HG02798 (cell line): ENCODE measurements at regions not wholly inside any gene's neighbourhood (a gene's known extent, or its start where the extent isn't known, plus 50 kb on each side); places are given as distances from the start of the nearest gene placed in this dataset.
A peak's percentile ranks its signal among the peaks of the same experiment; 100 is the strongest.
"Not testable (repeated sequence)": the region's sequence is repeated elsewhere in the genome, so short reads cannot be mapped to it uniquely, and the experiment has no call there.

Experiments used
- ATAC-seq: cut with Tn5 transposase; IDR thresholded peaks from one replicate; pipeline ENCODE4 v1.9.1; 2021; ENCODE audit warnings: mild to moderate bottlenecking; ENCODE audit not compliant: unreplicated experiment, poor library complexity

DNA sequence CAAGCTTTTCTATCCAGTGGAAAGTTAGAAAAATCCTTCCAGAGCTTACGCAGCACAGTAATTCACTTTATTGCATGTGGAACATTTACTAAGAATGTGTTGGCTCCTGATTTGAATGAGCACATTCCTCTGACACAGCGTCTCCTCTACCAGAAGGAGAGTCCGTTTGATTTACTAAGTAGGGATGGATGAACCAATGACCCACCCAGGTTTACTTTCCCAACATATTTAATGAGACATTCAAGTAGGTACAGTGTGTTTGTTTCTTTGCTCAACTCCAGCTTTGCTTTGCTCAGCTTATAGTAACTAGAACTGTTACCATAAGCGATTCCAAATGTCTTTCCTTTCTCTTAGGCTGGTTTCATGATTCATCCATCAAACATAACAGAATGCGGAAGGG, 161.7 kb downstream of the SMARCA1 start:
- no peak for ATAC-seq

DNA sequence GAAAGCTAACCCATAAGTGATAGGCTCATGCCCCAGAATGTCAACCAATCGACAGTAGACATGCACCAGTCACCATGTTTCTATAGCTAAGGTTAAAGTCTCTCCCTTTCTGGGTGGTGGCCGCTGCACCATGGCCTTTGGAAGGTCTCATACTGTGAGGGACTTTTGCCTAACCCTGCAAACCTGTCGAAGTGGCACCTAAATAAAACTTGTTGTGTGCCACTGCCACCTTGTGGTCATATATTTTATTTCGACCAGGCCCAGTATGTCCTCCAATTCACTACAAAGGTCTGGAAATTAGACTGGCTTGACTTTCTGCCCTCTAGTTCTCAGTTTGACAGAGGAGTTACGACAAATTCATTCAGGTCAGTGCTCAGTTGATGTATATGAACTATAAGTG, 163.1 kb downstream of the SMARCA1 start:
- ATAC-seq = peak; percentile 81

DNA sequence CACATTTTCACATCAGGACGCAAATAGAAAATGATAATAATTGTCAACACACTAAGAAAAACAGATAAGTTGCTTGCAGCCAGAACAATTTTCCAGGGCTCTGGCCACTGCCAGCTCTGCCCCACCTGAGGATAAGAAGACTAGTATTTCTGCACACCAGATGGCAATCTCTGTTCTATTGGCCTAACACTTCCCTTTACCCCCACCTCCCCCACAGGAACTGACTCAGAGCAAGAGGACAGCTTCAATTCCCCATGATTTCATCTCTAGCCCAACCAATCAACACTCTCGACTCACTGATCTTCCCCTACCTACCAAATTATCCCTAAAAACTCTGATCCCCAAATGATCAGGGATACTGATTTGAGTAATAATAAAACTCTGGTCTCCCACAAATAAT, 164.0 kb downstream of the SMARCA1 start:
- no peak for ATAC-seq

DNA sequence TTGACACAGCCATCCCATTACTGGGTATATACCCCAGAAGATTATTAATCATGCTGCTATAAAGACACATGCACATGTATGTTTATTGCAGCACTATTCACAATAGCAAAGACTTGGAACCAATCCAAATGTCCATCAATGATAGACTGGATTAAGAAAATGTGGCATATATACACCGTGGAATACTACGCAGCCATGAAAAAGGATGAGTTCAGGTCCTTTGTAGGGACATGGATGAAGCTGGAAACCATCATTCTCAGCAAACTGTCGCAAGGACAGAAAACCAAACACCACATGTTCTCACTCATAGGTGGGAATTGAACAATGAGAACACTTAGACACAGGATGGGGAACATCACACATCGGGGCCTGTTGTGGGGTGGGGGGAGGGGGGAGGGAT, 165.9 kb downstream of the SMARCA1 start:
- ATAC-seq = not testable (repeated sequence)

DNA sequence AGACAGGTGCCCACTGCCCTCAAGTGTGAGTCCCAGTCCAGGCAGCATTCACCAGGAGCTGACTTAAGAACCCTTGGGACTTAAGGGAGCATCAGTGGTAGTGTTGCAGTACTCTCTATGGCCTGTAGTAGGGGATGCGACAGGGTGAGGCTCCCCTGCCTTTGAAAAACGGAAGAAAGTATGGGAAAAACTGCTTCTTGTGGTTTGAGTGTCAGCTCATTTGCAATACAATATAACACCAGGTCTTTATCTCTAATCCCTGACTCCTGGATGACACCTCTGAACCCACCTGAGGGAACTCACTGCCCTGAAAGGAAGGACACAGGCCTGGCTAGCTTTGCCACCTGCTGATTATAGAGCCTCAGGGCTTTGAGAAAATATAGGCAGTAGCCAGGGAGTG, 176.0 kb downstream of the SMARCA1 start:
- no peak for ATAC-seq

DNA sequence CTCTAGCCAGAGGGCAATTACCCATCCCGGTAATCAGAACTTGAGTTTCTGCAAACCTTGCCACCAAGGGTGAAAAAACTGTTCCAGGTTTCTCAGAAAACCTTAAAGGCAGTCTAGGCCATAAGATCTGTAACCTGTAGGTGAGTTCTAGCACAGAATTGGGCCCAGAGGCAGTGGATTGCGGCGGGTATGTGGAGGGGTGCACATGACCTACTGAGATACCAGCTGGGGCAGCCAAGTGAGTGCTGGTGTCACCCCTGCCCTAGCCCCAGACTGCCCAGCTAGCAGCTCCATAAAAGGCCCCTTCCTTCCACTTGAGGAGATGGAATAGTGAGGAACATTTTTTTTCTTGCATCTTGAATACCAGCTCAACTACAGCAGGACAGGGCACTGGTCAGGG, 176.7 kb downstream of the SMARCA1 start:
- ATAC-seq = no peak

DNA sequence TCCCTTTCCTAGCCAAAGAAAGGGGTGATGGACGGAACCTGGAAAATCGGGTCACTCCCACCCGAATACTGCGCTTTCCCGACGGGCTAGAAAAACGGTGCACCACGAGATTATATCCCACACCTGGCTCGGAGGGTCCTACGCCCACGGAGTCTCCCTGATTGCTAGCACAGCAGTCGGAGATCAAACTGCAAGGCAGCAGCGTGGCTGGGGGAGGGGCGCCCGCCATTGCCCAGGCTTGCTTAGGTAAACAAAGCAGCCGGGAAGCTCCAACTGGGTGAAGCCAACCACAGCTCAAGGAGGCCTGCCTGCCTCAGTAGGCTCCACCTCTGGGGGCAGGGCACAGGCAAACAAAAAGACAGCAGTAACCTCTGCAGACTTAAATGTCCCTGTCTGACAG, 186.0 kb downstream of the SMARCA1 start:
- not testable (repeated sequence) for ATAC-seq

DNA sequence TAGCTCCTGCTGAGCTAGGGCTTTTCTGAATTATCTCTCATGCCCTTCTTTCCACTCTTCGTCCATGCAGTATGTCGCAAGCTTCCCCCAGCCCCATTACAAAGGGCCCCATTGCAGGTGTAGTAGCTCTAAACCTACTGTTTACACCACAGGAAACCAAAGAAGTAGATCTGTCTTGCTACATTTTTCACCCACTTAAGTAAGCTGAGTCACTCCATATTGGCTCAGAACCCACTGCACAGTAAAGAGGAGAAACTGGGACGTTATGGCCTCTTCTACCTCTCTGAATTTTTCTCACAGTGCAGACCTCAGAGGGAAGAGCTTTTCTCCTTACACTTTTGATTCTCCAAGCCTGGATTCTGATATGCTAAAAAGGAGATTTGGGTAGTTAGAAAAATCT, 200.2 kb downstream of the SMARCA1 start:
- no peak for ATAC-seq

DNA sequence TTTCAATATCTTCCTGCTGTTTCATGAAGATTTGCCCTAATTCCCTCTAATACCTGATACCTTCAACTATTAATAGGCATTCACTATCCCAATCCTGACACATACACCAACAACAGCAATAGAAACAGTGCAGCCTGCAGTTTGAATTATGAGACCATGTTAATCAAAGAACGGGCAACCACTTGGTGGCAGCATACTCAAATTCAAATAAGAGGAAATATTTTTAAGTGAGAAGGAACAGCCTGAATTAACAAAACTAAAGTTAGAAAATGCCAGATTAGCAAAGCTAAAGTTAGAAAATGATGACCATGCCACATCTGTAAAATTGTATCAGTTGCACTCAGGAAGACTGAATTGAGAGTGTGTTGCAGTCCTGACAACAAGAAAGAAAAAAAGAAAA, 204.9 kb downstream of the SMARCA1 start:
- ATAC-seq = no peak

DNA sequence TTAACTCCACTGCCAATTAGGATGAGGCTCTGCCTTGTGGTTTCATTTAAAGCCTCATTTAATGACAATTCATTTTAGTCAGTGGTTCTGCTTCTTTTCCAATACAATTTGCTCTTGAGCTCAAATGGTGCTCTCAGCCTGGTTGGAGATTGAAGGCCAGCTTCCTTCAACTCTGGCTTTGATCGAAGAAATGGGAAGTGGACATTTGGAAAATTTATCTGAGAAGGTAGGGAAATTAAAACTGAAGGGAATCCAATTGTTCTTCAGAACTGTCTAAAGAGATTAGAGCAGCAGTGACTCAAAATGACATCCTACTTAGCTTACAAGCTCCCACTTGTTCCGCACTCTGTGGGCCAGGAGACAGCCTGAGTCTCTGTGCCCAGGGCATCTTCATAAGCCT, 206.8 kb downstream of the SMARCA1 start:
- ATAC-seq = no peak

DNA sequence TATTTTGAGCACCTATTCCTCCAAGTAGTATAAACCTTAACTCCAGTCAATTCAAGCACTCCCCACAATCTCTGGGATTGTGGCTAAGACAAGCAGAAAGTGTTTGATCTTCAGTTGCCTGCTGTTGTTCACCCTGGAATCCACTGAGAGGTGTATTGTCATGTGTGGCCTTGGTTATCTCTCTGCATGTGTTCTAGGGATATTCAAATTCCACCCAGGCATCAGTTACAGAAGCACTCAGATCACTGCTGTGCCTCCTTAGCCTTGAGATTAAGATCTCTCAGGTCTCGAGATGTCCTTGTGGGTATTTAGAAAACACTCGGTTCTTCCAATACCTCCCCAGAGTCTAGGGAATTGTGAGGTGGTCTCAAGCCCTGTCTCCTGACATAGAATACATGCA, 213.3 kb downstream of the SMARCA1 start:
- ATAC-seq = no peak

DNA sequence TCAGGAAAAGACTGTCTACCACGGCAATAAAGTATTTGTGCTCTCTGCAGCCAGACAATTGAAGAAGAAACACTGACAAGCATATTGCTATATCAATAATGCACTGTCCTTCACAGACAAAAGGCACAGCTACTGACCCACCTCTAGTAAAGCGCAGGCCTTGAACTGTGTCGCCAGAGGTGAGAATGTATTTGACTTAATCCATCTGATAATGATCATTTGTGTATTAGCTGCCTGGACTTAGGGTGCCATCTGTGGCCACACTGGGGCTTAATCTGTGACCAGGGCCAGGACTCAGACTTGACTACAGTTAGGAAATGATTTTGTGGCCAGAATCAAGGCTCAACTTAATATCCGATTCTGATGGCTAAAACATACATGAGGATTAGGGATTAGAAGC, 260.4 kb downstream of the SMARCA1 start:
- no peak for ATAC-seq

DNA sequence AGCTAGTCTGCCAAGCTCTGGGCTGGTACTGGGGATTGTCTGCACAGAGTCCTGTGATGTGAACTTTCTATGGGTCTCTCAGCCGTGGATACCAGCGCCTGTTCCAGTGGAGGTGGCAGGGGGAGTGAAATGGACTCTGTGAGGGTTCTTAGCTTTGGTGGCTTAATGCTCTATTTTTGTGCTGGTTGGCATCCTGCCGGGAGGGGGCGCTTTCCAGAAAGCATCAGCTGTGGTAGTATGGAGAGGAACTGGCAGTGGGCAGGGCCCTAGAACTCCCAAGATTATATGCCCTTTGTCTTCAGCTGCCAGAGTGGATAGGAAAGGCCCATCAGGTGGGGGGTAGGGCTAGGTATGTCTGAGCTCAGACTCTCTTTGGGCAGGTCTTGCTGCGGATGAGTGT, 267.8 kb downstream of the SMARCA1 start:
- ATAC-seq = not testable (repeated sequence)

DNA sequence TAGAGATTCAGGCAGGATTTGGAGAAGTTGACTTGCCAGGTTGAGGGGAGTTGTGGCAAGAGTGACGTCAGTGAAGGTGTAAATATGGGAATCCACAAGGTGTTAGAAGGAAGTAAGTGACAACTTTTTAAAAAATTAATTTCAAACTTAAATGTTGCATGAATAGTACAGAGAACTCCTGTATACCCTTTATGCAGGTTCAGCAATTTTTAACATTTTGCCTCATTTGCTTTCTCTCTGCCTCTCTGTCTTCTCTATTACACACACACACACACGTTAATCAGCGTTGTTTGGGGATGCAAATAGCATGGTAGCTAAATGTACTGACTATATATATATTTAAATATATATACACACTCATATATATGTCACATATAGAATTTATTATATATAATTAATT, 273.7 kb downstream of the SMARCA1 start:
- ATAC-seq = no peak

DNA sequence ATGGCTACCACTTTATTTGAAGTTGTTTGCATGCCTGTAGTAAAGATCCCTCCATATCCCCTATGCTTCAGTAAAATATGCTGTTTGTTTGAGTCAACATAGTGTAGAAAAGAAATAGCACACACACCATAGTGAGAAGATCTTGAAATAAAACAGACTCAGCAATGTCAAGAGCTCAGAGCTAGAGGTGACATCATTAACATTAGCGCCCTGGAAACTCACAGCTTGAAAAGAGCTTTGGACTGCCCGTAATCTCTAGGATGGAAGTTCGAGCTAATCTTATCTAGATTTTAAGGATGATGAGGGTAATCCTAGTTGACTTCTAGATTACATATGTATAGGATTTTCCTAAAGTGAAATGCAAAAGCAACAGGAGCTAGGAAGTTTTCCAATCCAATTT, 275.6 kb downstream of the SMARCA1 start:
- ATAC-seq = no peak

DNA sequence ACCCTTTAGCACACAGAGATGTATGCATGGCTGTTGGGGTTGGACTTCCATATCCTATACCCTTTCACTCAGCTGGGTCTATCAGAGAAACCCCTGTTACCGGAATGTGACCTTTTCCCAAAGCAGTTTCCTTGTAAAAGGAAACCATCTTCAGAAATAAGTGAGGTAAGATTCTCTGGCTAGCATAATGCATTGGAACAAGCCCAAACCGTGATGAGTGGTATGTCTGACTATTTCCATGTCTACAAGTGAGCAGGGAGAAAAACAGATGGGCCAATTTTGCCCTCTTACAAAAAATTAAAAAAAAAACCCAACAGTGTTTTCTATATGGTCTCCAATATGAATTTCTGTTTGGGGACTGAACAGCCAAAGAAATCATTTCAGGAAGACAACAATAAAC, 283.9 kb downstream of the SMARCA1 start:
- no peak for ATAC-seq

DNA sequence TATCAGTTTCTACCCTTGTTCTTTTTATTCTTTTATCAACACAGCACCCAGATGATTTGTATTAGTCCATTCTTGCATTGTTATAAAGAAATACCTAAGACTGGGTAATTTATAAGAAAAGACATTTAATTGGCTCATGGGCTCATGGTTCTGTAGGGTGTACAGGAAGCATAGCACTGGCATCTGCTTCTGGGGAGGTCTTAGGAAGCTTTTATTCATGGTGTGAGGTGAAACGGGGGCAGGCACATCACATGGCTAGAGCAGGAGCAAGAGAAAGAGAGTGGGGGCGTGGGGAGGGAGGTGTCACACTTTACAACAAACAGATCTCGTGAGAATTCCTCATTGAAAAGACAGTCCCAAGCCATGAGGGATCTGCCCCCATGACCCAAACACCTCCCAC, 285.3 kb downstream of the SMARCA1 start:
- no peak for ATAC-seq

DNA sequence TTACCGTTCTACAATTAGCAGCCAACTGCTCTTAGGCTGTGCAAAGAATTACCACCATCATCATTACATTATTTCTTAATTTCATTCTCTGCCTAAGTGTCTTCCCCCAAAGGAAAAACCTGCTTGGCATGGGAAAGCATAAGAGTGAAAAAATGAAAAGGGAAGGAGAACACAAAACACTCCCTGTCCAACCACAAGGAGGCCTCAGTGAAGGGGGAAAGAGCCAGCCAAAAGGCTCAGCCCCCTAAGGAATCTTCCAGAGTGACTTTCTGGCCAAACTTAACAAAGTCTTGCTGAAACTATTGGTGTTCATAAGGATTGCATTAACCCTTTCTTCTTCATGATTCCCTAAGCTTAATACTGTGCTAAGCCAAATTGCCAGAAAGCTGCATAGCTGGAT, 287.4 kb downstream of the SMARCA1 start:
- ATAC-seq = no peak

DNA sequence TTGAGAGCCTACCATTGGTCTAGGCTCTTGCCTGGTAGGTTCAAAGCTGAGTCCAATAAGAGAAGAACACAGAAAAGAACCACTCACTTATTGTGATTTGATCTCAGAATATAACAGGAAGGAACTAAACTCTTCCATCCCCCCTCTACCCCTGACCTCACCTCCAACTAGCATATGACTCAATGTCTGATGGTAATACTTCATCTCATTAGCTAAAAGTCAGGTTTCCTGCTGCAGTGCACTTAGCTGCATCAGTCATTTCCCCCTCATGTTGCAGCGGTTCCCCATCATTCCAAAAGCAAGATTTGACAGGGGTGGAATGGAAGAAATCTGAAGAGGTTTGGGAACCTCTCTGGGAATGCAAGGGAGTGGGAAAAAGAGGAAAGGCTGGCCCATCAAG, 289.5 kb downstream of the SMARCA1 start:
- ATAC-seq = no peak

DNA sequence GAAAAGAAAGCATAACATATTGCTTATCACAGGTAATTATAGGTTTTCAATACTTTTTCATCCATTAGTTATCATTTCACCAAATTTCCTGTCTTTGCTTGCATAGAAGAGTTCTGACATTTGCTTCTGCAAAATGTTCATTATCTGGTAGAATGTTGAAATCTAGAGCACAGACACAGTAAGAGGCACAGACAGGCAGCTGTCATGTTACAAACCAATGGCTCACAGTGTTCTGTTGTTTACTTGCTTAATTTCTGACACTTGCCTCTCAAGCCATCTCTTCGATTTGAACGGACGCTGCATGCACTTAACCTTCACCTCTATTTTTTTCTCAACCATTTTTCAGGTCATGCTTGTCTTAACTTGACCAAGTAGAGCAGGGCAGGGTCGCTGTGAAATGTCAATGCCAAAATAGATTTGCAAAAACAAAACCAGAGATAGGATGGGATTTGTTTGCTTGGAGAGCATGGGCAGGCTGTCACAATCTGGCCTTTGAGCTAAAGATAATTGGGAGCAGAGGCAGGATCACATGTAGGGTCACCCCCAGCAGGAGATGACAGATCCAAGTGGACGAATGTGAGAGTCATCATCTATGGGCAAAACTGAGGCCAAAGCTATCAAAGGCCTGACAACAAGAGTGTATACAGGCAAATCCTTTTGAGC, 292.3 kb downstream of the SMARCA1 start:
- no peak for ATAC-seq

DNA sequence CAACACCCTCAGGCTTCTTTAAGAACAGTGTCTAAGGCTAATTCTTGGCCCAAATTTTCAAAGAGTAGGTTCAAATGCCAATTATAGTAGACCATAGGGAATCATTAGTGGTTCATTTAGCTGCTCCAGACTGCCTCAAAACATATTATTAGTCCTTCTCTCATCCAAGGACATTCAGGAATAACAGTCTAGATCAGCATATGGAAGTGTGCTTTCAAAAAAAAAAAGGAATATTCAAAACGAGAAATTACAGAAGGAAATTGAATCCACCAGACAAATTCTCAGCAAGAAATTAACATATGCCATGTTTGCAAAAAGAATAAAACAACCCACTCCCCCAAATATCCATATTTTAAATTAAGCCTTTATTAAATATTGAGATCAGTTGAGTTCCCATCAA, 293.1 kb downstream of the SMARCA1 start:
- no peak for ATAC-seq

DNA sequence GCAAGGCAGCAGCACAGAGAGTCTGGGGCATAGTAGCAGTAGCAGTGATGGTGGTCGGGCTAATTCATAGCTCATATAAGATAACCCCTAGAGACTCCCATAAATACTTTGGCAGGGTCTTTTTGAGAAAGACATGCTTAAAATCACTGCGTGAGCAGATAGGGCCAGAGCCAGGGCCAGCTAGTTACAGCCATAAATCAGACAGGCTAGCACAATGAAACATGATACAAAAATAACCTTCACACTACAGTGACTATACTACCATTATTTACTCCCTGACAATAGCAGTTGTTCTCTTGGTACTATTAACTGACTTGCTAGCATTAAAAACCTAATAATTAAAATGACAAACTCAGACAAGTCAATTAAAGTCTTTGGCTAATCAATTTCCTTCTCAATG, 295.9 kb downstream of the SMARCA1 start:
- ATAC-seq = no peak

DNA sequence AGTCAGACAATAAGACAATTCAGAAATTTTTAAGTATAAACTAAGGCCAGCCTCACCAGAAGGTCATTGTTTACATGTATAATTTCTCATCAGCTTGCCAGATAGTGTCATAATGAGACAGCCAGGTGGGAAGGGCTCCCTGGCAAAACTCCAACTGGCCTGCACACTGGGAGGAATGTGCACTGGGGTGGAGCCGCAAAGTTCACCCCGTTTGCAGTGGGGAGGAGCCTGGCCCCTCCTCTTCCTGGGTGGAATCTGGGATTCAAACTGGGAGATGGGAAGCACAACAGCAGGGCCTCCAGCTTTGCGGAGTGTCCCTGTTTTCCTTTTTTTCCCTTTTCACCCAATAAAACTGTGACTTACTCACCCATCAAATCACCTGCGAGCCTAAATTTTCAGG, 329.9 kb downstream of the SMARCA1 start:
- ATAC-seq = no peak
